Immature natural killer cell (primary cell): ENCODE measurements at regions not wholly inside any gene's neighbourhood (a gene's known extent, or its start where the extent isn't known, plus 50 kb on each side); places are given as distances from the start of the nearest gene placed in this dataset.

Experiments used
- DNase-seq, 3 donors: peaks; one replicate each; pipeline ENCODE4 v3.0.0; 2022; ENCODE audit warnings: mixed read lengths in 1 of 3
- H3K27ac Mint-ChIP-seq, 6 donors: one replicate each; pipeline ENCODE4 v1.8.0; 2020; ENCODE audit warnings: mixed read lengths in 6 of 6, mild to moderate bottlenecking in 5 of 6, inconsistent platforms in 4 of 6, moderate library complexity in 3 of 6
- H3K27me3 Mint-ChIP-seq, 3 donors: one replicate each; pipeline ENCODE4 v1.8.0; 2020 to 2021; ENCODE audit warnings: low read depth in 3 of 3, mild to moderate bottlenecking in 3 of 3, mixed read lengths in 3 of 3, moderate library complexity in 3 of 3, inconsistent platforms in 1 of 3
- H3K36me3 Mint-ChIP-seq, 3 donors: one replicate each; pipeline ENCODE4 v1.8.0; 2020; ENCODE audit warnings: mixed read lengths in 3 of 3, inconsistent platforms in 2 of 3, mild to moderate bottlenecking in 2 of 3
- H3K4me1 Mint-ChIP-seq, 2 donors: one replicate each; pipeline ENCODE4 v1.8.0; 2020; ENCODE audit warnings: inconsistent platforms in 2 of 2, mild to moderate bottlenecking in 2 of 2, mixed read lengths in 2 of 2, moderate library complexity in 1 of 2
- H3K4me3 Mint-ChIP-seq, 5 donors: one replicate each; pipeline ENCODE4 v1.8.0; 2020; ENCODE audit warnings: mild to moderate bottlenecking in 5 of 5, mixed read lengths in 5 of 5, inconsistent platforms in 3 of 5, moderate library complexity in 3 of 5
- H3K9me3 Mint-ChIP-seq, 6 donors: one replicate each; pipeline ENCODE4 v1.8.0; 2020; ENCODE audit warnings: mild to moderate bottlenecking in 6 of 6, mixed read lengths in 6 of 6, inconsistent platforms in 4 of 6, moderate library complexity in 3 of 6

- H3K4me3 Mint-ChIP-seq = no peak overlapping the region
- H3K9me3 Mint-ChIP-seq = peaks cover 0 to 7% (median 0%) of the 10 kb centered on the region in 6 donors
- H3K36me3 Mint-ChIP-seq = no peaks in the 10 kb centered on the region
- peaks cover 0 to 1% (median 0%) of the 10 kb centered on the region in 3 donors for H3K27me3 Mint-ChIP-seq
- H3K27ac Mint-ChIP-seq = no peak overlapping the region
- no peak for DNase-seq
- H3K4me1 Mint-ChIP-seq = no peaks in the 10 kb centered on the region
Observed at GRCh38 chr2:220509096-220509757, 881.8 kb downstream of the SLC4A3 start.

- no peak for DNase-seq
- Mint-ChIP-seq H3K4me3 (no peak overlapping the region), H3K9me3 (peaks cover 0 to 7% (median 0%) of the 10 kb centered on the region in 6 donors), H3K36me3 (no peaks in the 10 kb centered on the region), H3K4me1 (no peaks in the 10 kb centered on the region), H3K27ac (no peak overlapping the region), H3K27me3 (peaks cover 0 to 1% (median 0%) of the 10 kb centered on the region in 3 donors)
Observed at GRCh38 chr2:220509966-220510365, 882.5 kb downstream of the SLC4A3 start.

- peaks cover 0 to 1% (median 0%) of the 10 kb centered on the region in 3 donors for H3K27me3 Mint-ChIP-seq
- no peaks in the 10 kb centered on the region for H3K36me3 Mint-ChIP-seq
- no peak overlapping the region for H3K4me3 Mint-ChIP-seq
- peaks cover 0 to 7% (median 0%) of the 10 kb centered on the region in 6 donors for H3K9me3 Mint-ChIP-seq
- no peak overlapping the region for H3K27ac Mint-ChIP-seq
- no peak for DNase-seq
- no peaks in the 10 kb centered on the region for H3K4me1 Mint-ChIP-seq
Observed at GRCh38 chr2:220510668-220511067, 883.2 kb downstream of the SLC4A3 start.

GRCh38 chr2:220512419-220512818 lies 885.0 kb downstream of the SLC4A3 start:
- no peaks in the 10 kb centered on the region for H3K4me1 Mint-ChIP-seq

GRCh38 chr2:220513573-220514288 lies 886.3 kb downstream of the SLC4A3 start:
- no peak for DNase-seq
- H3K9me3 Mint-ChIP-seq = peaks cover 0 to 5% (median 0%) of the 10 kb centered on the region in 6 donors
- no peaks in the 10 kb centered on the region for H3K36me3 Mint-ChIP-seq
- H3K4me1 Mint-ChIP-seq = no peaks in the 10 kb centered on the region
- no peak overlapping the region for H3K27ac Mint-ChIP-seq
- H3K27me3 Mint-ChIP-seq = no peaks in the 10 kb centered on the region
- H3K4me3 Mint-ChIP-seq = no peak overlapping the region

More at GRCh38 chr2:220512419-220512818, 885.0 kb downstream of the SLC4A3 start:
- peaks cover 0 to 5% (median 0%) of the 10 kb centered on the region in 6 donors for H3K9me3 Mint-ChIP-seq
- no peaks in the 10 kb centered on the region for H3K36me3 Mint-ChIP-seq
- H3K27me3 Mint-ChIP-seq = no peaks in the 10 kb centered on the region
- no peak for DNase-seq
- no peak overlapping the region for H3K27ac Mint-ChIP-seq
- no peak overlapping the region for H3K4me3 Mint-ChIP-seq

GRCh38 chr2:220521551-220521950 lies 894.1 kb downstream of the SLC4A3 start:
- Mint-ChIP-seq H3K4me1 (no peaks in the 10 kb centered on the region), H3K27me3 (peaks cover 0 to 4% (median 0%) of the 10 kb centered on the region in 3 donors), H3K36me3 (no peaks in the 10 kb centered on the region), H3K4me3 (no peak overlapping the region), H3K9me3 (peaks cover 0 to 8% (median 2%) of the 10 kb centered on the region in 6 donors), H3K27ac (no peak overlapping the region)
- no peak for DNase-seq

- H3K36me3 Mint-ChIP-seq = no peaks in the 10 kb centered on the region
- no peak overlapping the region for H3K27ac Mint-ChIP-seq
- H3K9me3 Mint-ChIP-seq = peaks cover 0 to 5% (median 3%) of the 10 kb centered on the region in 6 donors
- no peak overlapping the region for H3K4me3 Mint-ChIP-seq
- H3K4me1 Mint-ChIP-seq = no peaks in the 10 kb centered on the region
- DNase-seq = no peak
- peaks cover 0 to 1% (median 0%) of the 10 kb centered on the region in 3 donors for H3K27me3 Mint-ChIP-seq
Observed at GRCh38 chr2:220528180-220528675, 900.8 kb downstream of the SLC4A3 start.

GRCh38 chr2:220531216-220531615 lies 903.8 kb downstream of the SLC4A3 start:
- no peaks in the 10 kb centered on the region for H3K4me1 Mint-ChIP-seq
- no peak overlapping the region for H3K4me3 Mint-ChIP-seq
- peaks cover 0 to 1% (median under 1%) of the 10 kb centered on the region in 3 donors for H3K27me3 Mint-ChIP-seq
- H3K27ac Mint-ChIP-seq = no peak overlapping the region
- DNase-seq = no peak
- H3K36me3 Mint-ChIP-seq = no peaks in the 10 kb centered on the region
- H3K9me3 Mint-ChIP-seq = peaks cover 0 to 5% (median 2%) of the 10 kb centered on the region in 6 donors

GRCh38 chr2:220533485-220533884 lies 906.1 kb downstream of the SLC4A3 start:
- H3K36me3 Mint-ChIP-seq = no peaks in the 10 kb centered on the region
- peaks cover 0 to 9% (median under 1%) of the 10 kb centered on the region in 6 donors for H3K9me3 Mint-ChIP-seq
- H3K4me1 Mint-ChIP-seq = no peaks in the 10 kb centered on the region
- H3K27me3 Mint-ChIP-seq = peaks cover 0 to 3% (median 1%) of the 10 kb centered on the region in 3 donors
- DNase-seq = no peak
- no peak overlapping the region for H3K27ac Mint-ChIP-seq
- no peak overlapping the region for H3K4me3 Mint-ChIP-seq

- H3K4me3 Mint-ChIP-seq = no peak overlapping the region
- no peaks in the 10 kb centered on the region for H3K4me1 Mint-ChIP-seq
- H3K27me3 Mint-ChIP-seq = peaks cover 0 to 3% (median 2%) of the 10 kb centered on the region in 3 donors
- H3K9me3 Mint-ChIP-seq = peaks cover 0 to 9% (median 3%) of the 10 kb centered on the region in 6 donors
- H3K27ac Mint-ChIP-seq = no peak overlapping the region
- DNase-seq = no peak
- no peaks in the 10 kb centered on the region for H3K36me3 Mint-ChIP-seq
Observed at GRCh38 chr2:220539481-220539880, 912.1 kb downstream of the SLC4A3 start.

GRCh38 chr2:220544049-220544448 lies 916.6 kb downstream of the SLC4A3 start:
- no peak overlapping the region for H3K27ac Mint-ChIP-seq
- H3K36me3 Mint-ChIP-seq = no peaks in the 10 kb centered on the region
- no peaks in the 10 kb centered on the region for H3K4me1 Mint-ChIP-seq
- H3K9me3 Mint-ChIP-seq = peaks cover 0 to 11% (median 3%) of the 10 kb centered on the region in 6 donors
- peaks cover 0 to 2% (median 2%) of the 10 kb centered on the region in 3 donors for H3K27me3 Mint-ChIP-seq
- DNase-seq = no peak
- no peak overlapping the region for H3K4me3 Mint-ChIP-seq

- no peak for DNase-seq
- Mint-ChIP-seq H3K27me3 (peaks cover 0 to 4% (median 0%) of the 10 kb centered on the region in 3 donors), H3K4me1 (no peaks in the 10 kb centered on the region), H3K27ac (no peak overlapping the region), H3K4me3 (no peak overlapping the region), H3K36me3 (no peaks in the 10 kb centered on the region), H3K9me3 (peaks cover 0 to 11% (median under 1%) of the 10 kb centered on the region in 6 donors)
Observed at GRCh38 chr2:220550995-220551700, 923.7 kb downstream of the SLC4A3 start.

GRCh38 chr2:220552790-220553535 lies 925.5 kb downstream of the SLC4A3 start:
- H3K4me3 Mint-ChIP-seq = no peak overlapping the region
- no peak overlapping the region for H3K27ac Mint-ChIP-seq
- H3K9me3 Mint-ChIP-seq = peaks cover 0 to 3% (median 0%) of the 10 kb centered on the region in 6 donors
- H3K4me1 Mint-ChIP-seq = no peaks in the 10 kb centered on the region
- H3K27me3 Mint-ChIP-seq = peaks cover 0 to 2% (median 0%) of the 10 kb centered on the region in 3 donors
- H3K36me3 Mint-ChIP-seq = no peaks in the 10 kb centered on the region
- DNase-seq = no peak
